ENCODE measurements at regions not wholly inside any gene's neighbourhood (a gene's known extent, or its start where the extent isn't known, plus 50 kb on each side); places are given as distances from the start of the nearest gene placed in this dataset.

DNA sequence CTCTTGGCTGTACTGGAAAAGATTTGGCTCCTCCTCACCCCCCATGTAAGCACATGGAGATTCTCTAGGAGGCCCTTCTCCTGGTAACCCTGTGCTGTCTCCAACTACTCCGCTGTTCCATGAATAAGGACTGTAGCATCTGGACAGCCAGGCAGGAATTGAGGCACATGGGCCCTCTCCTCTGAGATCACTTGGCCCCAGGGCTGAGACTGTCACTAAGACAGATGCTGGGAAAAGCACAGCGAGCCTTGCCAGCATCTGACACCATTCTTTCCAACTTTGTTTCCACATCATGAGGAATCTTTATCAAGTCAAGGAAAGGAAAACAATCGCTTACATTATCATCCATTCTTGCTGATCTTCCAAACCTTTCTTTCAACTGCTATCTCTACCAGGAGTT, 222.6 kb upstream of the INTU start:
- no peak overlapping the region for H3K4me3 Mint-ChIP-seq
- ChIA-PET CTCF (no interaction called here), POLR2A (no interaction called here)
- no peak overlapping the region for H3K27ac Mint-ChIP-seq
- no peaks in the 10 kb centered on the region for H3K36me3 Mint-ChIP-seq (ENCODE audit: low read depth)
- no peaks in the 10 kb centered on the region for H3K4me1 Mint-ChIP-seq
- DNase-seq = no peak
- H3K27me3 Mint-ChIP-seq = no peaks in the 10 kb centered on the region
- H3K9me3 Mint-ChIP-seq = peaks cover 5% of the 10 kb centered on the region

GRCh38 chr4:127410644-127411043, 222.1 kb upstream of the INTU start:
- no peak for DNase-seq
- Mint-ChIP-seq H3K9me3 (peaks cover 5% of the 10 kb centered on the region), H3K27me3 (no peaks in the 10 kb centered on the region), H3K4me3 (no peak overlapping the region), H3K27ac (no peak overlapping the region), H3K36me3 (ENCODE audit: low read depth) (no peaks in the 10 kb centered on the region), H3K4me1 (no peaks in the 10 kb centered on the region)
- ChIA-PET POLR2A (no interaction called here), CTCF (no interaction called here)

- Mint-ChIP-seq H3K4me3 (no peak overlapping the region), H3K27me3 (no peaks in the 10 kb centered on the region), H3K27ac (no peak overlapping the region), H3K4me1 (no peaks in the 10 kb centered on the region), H3K36me3 (ENCODE audit: low read depth) (no peaks in the 10 kb centered on the region), H3K9me3 (no peaks in the 10 kb centered on the region)
- POLR2A ChIA-PET = no interaction called here
- no peak for DNase-seq
- CTCF ChIA-PET = no interaction called here
Measured at GRCh38 chr4:127414951-127415606, 217.7 kb upstream of the INTU start.

DNA sequence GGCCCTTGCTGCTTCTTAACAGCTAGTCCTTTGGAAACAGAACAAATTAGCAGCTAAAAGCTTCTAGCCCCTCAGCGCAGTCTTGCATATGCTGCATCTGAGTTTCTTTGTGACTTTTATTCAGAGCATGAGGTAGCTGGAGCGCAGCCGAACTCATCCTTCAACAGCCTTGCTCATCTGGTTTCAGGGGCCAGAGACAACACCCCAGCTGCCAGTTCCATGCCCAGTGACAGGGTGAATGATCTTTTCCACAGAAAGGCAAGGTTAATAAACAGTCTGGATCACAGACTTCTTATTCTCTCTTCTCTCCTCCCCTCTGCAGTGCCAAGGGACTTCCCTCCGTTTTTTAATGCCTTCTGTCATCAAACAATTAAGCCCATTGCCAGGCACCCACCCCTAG, 216.6 kb upstream of the INTU start:
- ChIA-PET CTCF (no interaction called here), POLR2A (no interaction called here)
- Mint-ChIP-seq H3K4me1 (no peaks in the 10 kb centered on the region), H3K9me3 (no peaks in the 10 kb centered on the region), H3K27me3 (no peaks in the 10 kb centered on the region), H3K36me3 (ENCODE audit: low read depth) (no peaks in the 10 kb centered on the region), H3K27ac (no peak overlapping the region), H3K4me3 (no peak overlapping the region)
- no peak for DNase-seq

- Mint-ChIP-seq H3K27ac (no peak overlapping the region), H3K27me3 (no peaks in the 10 kb centered on the region), H3K4me1 (no peaks in the 10 kb centered on the region), H3K36me3 (ENCODE audit: low read depth) (no peaks in the 10 kb centered on the region), H3K9me3 (no peaks in the 10 kb centered on the region), H3K4me3 (no peak overlapping the region)
- DNase-seq = no peak
- ChIA-PET CTCF (no interaction called here), POLR2A (no interaction called here)
Measured at GRCh38 chr4:127417885-127418535, 214.7 kb upstream of the INTU start.

- no peak for DNase-seq
- Mint-ChIP-seq H3K36me3 (ENCODE audit: low read depth) (no peaks in the 10 kb centered on the region), H3K4me3 (no peak overlapping the region), H3K9me3 (no peaks in the 10 kb centered on the region), H3K4me1 (no peaks in the 10 kb centered on the region), H3K27me3 (no peaks in the 10 kb centered on the region), H3K27ac (no peak overlapping the region)
- ChIA-PET POLR2A (no interaction called here), CTCF (no interaction called here)
Measured at GRCh38 chr4:127419431-127419830, 213.3 kb upstream of the INTU start.

GRCh38 chr4:127421437-127421836, 211.3 kb upstream of the INTU start:
- no peak overlapping the region for H3K27ac Mint-ChIP-seq
- CTCF ChIA-PET = no interaction called here

GRCh38 chr4:127425202-127425845, 207.4 kb upstream of the INTU start:
- POLR2A ChIA-PET = no interaction called here
- CTCF ChIA-PET = no interaction called here
- Mint-ChIP-seq H3K9me3 (no peaks in the 10 kb centered on the region), H3K27me3 (no peaks in the 10 kb centered on the region), H3K27ac (no peak overlapping the region), H3K4me1 (no peaks in the 10 kb centered on the region), H3K36me3 (ENCODE audit: low read depth) (no peaks in the 10 kb centered on the region), H3K4me3 (no peak overlapping the region)
- no peak for DNase-seq

More at GRCh38 chr4:127421437-127421836, 211.3 kb upstream of the INTU start:
- Mint-ChIP-seq H3K36me3 (ENCODE audit: low read depth) (no peaks in the 10 kb centered on the region), H3K4me3 (no peak overlapping the region), H3K27me3 (no peaks in the 10 kb centered on the region), H3K9me3 (no peaks in the 10 kb centered on the region), H3K4me1 (no peaks in the 10 kb centered on the region)
- no peak for DNase-seq
- POLR2A ChIA-PET = no interaction called here

DNA sequence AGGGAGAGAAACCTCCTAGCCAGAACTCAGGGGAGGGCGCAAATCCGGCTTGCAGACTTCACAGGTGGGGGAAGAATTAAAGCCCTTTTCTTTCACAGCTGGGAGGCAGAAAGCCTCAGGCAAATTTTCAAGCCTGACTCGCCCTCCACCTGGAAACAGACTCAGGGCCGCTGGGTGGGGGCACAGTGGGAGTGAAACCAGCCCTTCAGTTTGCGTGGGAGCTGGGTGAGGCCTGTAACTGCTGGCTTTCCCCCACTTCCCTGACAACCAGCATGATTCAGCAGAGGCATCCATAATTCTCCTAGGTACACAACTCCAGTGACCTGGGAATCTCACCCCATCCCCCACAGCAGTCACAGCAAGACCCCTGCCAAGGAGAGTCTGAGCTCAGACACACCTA, 206.9 kb upstream of the INTU start:
- no peaks in the 10 kb centered on the region for H3K9me3 Mint-ChIP-seq
- DNase-seq = no peak
- H3K4me1 Mint-ChIP-seq = no peaks in the 10 kb centered on the region
- no peaks in the 10 kb centered on the region for H3K36me3 Mint-ChIP-seq (ENCODE audit: low read depth)
- CTCF ChIA-PET = no interaction called here
- H3K27ac Mint-ChIP-seq = no peak overlapping the region
- no peak overlapping the region for H3K4me3 Mint-ChIP-seq
- POLR2A ChIA-PET = no interaction called here
- H3K27me3 Mint-ChIP-seq = no peaks in the 10 kb centered on the region

DNA sequence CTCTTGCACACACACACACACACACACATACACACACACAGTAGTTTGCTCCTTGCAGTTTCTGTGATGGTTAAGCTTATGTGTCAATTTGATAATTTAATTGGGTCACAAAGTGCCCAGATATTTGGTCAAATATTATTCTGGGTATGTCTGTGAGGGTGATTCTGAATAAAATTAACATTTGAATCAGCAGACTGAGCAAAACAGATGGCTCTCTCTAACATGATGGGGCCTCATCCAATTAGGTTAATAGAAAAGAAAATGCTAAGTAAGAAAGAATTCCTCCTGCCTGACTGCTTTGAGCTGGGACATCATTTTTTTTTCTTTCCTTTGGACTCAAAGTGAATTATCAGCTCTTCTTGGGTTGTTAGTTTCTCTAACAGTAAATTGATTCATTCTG, 191.2 kb upstream of the INTU start:
- H3K9me3 Mint-ChIP-seq = no peaks in the 10 kb centered on the region
- DNase-seq = no peak
- ChIA-PET POLR2A (no interaction called here), CTCF (no interaction called here)
- no peaks in the 10 kb centered on the region for H3K4me1 Mint-ChIP-seq
- no peaks in the 10 kb centered on the region for H3K27me3 Mint-ChIP-seq
- no peak overlapping the region for H3K4me3 Mint-ChIP-seq
- no peak overlapping the region for H3K27ac Mint-ChIP-seq
- H3K36me3 Mint-ChIP-seq (ENCODE audit: low read depth) = no peaks in the 10 kb centered on the region

- Mint-ChIP-seq H3K27me3 (no peaks in the 10 kb centered on the region), H3K27ac (no peak overlapping the region), H3K4me3 (no peak overlapping the region), H3K4me1 (no peaks in the 10 kb centered on the region), H3K9me3 (no peaks in the 10 kb centered on the region), H3K36me3 (ENCODE audit: low read depth) (no peaks in the 10 kb centered on the region)
- POLR2A ChIA-PET = no interaction called here
- CTCF ChIA-PET = no interaction called here
- no peak for DNase-seq
Measured at GRCh38 chr4:127445471-127445870, 187.3 kb upstream of the INTU start.

GRCh38 chr4:127446427-127446885, 186.3 kb upstream of the INTU start:
- Mint-ChIP-seq H3K36me3 (ENCODE audit: low read depth) (no peaks in the 10 kb centered on the region), H3K4me1 (no peaks in the 10 kb centered on the region), H3K9me3 (no peaks in the 10 kb centered on the region), H3K27ac (no peak overlapping the region), H3K27me3 (no peaks in the 10 kb centered on the region), H3K4me3 (no peak overlapping the region)
- POLR2A ChIA-PET = no interaction called here
- CTCF ChIA-PET = no interaction called here
- DNase-seq = no peak

DNA sequence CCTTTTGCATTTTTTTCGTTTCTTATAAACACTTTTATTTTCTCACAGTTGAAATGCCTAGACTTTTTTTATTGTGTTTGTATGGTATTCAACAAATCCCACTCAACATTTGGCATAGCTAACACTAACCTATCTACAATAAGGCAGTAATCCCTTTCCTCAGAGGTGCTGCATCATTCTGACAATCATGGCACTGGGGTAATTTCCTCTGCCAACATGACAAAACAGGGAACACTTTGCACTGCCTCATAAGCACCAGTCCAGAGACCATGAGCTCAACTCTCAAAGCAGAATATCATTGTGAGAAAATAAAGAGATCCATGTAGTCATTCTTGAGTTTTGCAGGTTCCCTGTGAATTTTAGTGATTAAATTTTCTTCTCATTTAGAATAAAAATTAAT, 183.8 kb upstream of the INTU start:
- Mint-ChIP-seq H3K9me3 (no peaks in the 10 kb centered on the region), H3K36me3 (ENCODE audit: low read depth) (no peaks in the 10 kb centered on the region), H3K4me1 (no peaks in the 10 kb centered on the region), H3K27me3 (no peaks in the 10 kb centered on the region), H3K4me3 (no peak overlapping the region), H3K27ac (no peak overlapping the region)
- no peak for DNase-seq
- CTCF ChIA-PET = no interaction called here
- POLR2A ChIA-PET = no interaction called here

DNA sequence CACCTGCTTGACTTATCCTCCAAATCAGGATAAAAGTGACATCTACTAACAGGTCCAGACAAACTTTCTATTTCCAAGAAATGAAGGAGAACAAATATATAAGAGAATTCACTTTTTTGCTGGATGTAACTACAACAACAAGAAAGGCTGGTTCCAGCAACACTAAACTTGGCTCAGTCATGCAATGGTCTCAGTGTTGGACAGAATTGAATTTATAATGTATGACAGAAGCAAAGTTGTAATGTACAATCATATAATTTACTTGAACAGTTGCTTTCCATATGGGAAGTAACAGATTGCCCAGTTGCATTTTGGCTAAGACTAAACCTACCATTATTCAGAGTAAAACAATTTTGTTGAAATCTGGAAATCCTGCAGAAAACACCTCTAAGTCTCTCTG, 183.3 kb upstream of the INTU start:
- H3K4me3 Mint-ChIP-seq = no peak overlapping the region
- H3K9me3 Mint-ChIP-seq = no peaks in the 10 kb centered on the region
- DNase-seq = no peak
- H3K4me1 Mint-ChIP-seq = no peaks in the 10 kb centered on the region
- POLR2A ChIA-PET = no interaction called here
- CTCF ChIA-PET = no interaction called here
- no peaks in the 10 kb centered on the region for H3K36me3 Mint-ChIP-seq (ENCODE audit: low read depth)
- no peak overlapping the region for H3K27ac Mint-ChIP-seq
- H3K27me3 Mint-ChIP-seq = no peaks in the 10 kb centered on the region

All from activated CD4-positive, alpha-beta memory T cell treated with anti-CD3 and anti-CD28 coated beads, Interleukin-2, amount 10 ng/mL, durations not matched to agents 7 days and 5 days (primary cell).